MM.1S (cell line): ENCODE measurements at regions not wholly inside any gene's neighbourhood (a gene's known extent, or its start where the extent isn't known, plus 50 kb on each side); places are given as distances from the start of the nearest gene placed in this dataset.

Source experiments
- EZH2 ChIP-seq: fragments of 300-600 bp; sonication (generic); optimal IDR thresholded peaks from 2 replicates; pipeline ENCODE3; 2017; ENCODE audit warnings: low read depth, mild to moderate bottlenecking, antibody characterized with exemption, low read length, mixed read lengths
- EZH2phosphoT487 ChIP-seq: fragments of 300-600 bp; sonication (generic); IDR thresholded peaks from 2 replicates; pipeline ENCODE4 v1.6.1; 2018; ENCODE audit warnings: antibody characterized with exemption, low read length
- TF ChIP-seq, protein P1 (sequence below): fragments of 300-600 bp; sonication (generic); IDR thresholded peaks from 2 replicates; pipeline ENCODE4 v1.5.1; 2016; ENCODE audit warnings: antibody characterized with exemption, low read length, mixed read lengths

DNA sequence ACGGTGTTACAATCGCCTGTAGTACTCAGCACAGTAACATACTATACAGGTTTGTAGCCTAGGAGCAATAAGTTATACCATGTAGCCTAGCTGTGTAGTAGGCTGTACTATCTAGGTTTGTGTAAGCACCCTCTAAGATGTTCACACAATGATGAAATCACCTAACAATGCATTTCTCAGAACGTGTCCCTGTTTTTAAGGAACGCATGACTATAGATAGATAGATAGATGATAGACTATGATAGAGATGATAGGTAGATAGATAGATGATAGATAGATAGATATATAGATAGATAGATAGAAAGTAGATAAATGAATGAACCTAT lies 203.9 kb downstream of the FAM76B start:
- TF ChIP-seq, protein P1, sequence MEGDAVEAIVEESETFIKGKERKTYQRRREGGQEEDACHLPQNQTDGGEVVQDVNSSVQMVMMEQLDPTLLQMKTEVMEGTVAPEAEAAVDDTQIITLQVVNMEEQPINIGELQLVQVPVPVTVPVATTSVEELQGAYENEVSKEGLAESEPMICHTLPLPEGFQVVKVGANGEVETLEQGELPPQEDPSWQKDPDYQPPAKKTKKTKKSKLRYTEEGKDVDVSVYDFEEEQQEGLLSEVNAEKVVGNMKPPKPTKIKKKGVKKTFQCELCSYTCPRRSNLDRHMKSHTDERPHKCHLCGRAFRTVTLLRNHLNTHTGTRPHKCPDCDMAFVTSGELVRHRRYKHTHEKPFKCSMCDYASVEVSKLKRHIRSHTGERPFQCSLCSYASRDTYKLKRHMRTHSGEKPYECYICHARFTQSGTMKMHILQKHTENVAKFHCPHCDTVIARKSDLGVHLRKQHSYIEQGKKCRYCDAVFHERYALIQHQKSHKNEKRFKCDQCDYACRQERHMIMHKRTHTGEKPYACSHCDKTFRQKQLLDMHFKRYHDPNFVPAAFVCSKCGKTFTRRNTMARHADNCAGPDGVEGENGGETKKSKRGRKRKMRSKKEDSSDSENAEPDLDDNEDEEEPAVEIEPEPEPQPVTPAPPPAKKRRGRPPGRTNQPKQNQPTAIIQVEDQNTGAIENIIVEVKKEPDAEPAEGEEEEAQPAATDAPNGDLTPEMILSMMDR, result no peak
- TF ChIP-seq EZH2, result no peak
- no peak for TF ChIP-seq EZH2phosphoT487
